Karpas-422 (cell line): ENCODE measurements at regions not wholly inside any gene's neighbourhood (a gene's known extent, or its start where the extent isn't known, plus 50 kb on each side); places are given as distances from the start of the nearest gene placed in this dataset.
"Not testable (repeated sequence)": the region's sequence is repeated elsewhere in the genome, so short reads cannot be mapped to it uniquely, and the experiment has no call there.

Experiments used
- DNase-seq: peaks from one replicate; pipeline ENCODE4 v3.0.0-alpha.2; 2015
- H2AFZ ChIP-seq: fragments of 200-600 bp; sonication (generic); 2 replicates; pipeline ENCODE4 v1.6.1; 2014; ENCODE audit warnings: antibody characterized with exemption, low read length, mixed read lengths
- H3K27ac ChIP-seq: fragments of 200-600 bp; sonication (generic); 2 replicates; pipeline ENCODE4 v1.5.1; 2014; ENCODE audit warnings: mild to moderate bottlenecking, low read length, moderate library complexity
- H3K27me3 ChIP-seq: fragments of 200-600 bp; sonication (generic); 2 replicates; pipeline ENCODE4 v1.6.1; 2014; ENCODE audit warnings: low read length, mixed read lengths
- H3K36me3 ChIP-seq: fragments of 200-600 bp; sonication (generic); 2 replicates; pipeline ENCODE4 v1.6.1; 2014; ENCODE audit warnings: low read length, mixed read lengths; ENCODE audit not compliant: insufficient read depth
- H3K4me1 ChIP-seq: fragments of 200-600 bp; sonication (generic); 2 replicates; pipeline ENCODE4 v1.6.1; 2014; ENCODE audit warnings: mild to moderate bottlenecking, low read length, mixed read lengths
- H3K4me2 ChIP-seq: fragments of 200-600 bp; sonication (generic); 2 replicates; pipeline ENCODE4 v1.6.1; 2014; ENCODE audit warnings: low read length, low read depth, mild to moderate bottlenecking; ENCODE audit not compliant: poor library complexity, severe bottlenecking
- H3K4me3 ChIP-seq: fragments of 200-600 bp; sonication (generic); 2 replicates; pipeline ENCODE4 v1.5.1; 2014; ENCODE audit warnings: mild to moderate bottlenecking, antibody characterized with exemption, low read length, mixed read lengths
- H3K79me2 ChIP-seq: fragments of 200-600 bp; sonication (generic); 2 replicates; pipeline ENCODE4 v1.6.1; 2014; ENCODE audit warnings: mild to moderate bottlenecking, low read length, mixed read lengths
- H3K9ac ChIP-seq: fragments of 200-600 bp; sonication (generic); 2 replicates; pipeline ENCODE4 v1.6.0; 2014; ENCODE audit warnings: low read length
- H3K9me2 ChIP-seq: fragments of 200-600 bp; sonication (generic), shearing (Covaris generic); replicated peaks from 2 replicates; pipeline ENCODE4 v1.6.0; 2014; ENCODE audit warnings: mild to moderate bottlenecking, low read length, moderate library complexity; ENCODE audit not compliant: insufficient read depth
- H3K9me3 ChIP-seq: fragments of 300-700, 200-600 bp; sonication (generic); 2 replicates; pipeline ENCODE4 v1.6.1; 2014; ENCODE audit warnings: low read length, mixed read lengths
- H4K20me1 ChIP-seq: fragments of 200-600 bp; sonication (generic); 2 replicates; pipeline ENCODE4 v1.6.1; 2014; ENCODE audit warnings: mild to moderate bottlenecking, antibody characterized with exemption, low read length, low read depth; ENCODE audit not compliant: insufficient read depth

DNA sequence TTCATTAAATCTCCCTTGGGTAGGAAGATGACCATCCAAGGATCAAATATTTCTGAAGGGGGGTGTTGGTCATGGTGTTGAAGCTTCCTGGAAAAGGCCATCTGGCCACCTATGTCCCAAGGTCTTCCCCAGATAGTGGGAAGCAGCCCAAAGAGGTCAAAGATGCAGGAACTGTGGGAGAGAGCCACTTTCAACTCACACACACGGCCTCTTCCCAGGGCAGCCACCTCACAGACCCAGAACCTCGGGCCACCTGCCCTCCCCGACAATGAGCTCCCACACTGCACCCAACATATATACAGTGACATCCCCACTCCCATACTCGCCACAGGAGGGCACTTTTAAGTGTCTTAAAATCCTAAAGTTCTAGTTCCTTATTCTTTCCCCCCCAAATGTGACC, 164.5 kb upstream of the ETV3 start:
- H3K4me2 ChIP-seq = no peak overlapping the region
- no peaks in the 10 kb centered on the region for H3K4me1 ChIP-seq
- no peak overlapping the region for H3K27ac ChIP-seq

DNA sequence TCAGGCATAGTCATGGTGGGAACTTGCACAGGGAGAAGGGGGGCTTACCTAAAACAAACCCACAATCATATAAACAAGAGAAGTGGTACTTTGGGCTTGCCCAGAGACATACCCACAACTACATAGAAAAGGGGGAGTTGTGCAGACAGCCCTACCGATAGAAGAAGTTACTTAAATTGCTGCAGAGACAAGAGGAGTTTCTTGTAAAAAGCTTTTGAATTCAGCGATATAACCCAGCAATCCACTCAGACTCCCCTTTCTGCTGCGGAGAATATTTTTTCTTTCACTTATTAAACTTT, 164.0 kb upstream of the ETV3 start:
- no peaks in the 10 kb centered on the region for H3K4me1 ChIP-seq
- no peaks in the 10 kb centered on the region for H3K9me2 ChIP-seq
- H3K27ac ChIP-seq = no peak overlapping the region
- no peaks in the 10 kb centered on the region for H4K20me1 ChIP-seq
- no peak overlapping the region for H3K9ac ChIP-seq
- H2AFZ ChIP-seq = no peak overlapping the region
- no peaks in the 10 kb centered on the region for H3K27me3 ChIP-seq
- H3K4me2 ChIP-seq = no peak overlapping the region
- no peaks in the 10 kb centered on the region for H3K9me3 ChIP-seq
- no peak for DNase-seq
- H3K4me3 ChIP-seq = no peak overlapping the region
- H3K36me3 ChIP-seq = no peaks in the 10 kb centered on the region
- no peaks in the 10 kb centered on the region for H3K79me2 ChIP-seq

More for the DNA sequence above, 164.5 kb upstream of the ETV3 start:
- no peaks in the 10 kb centered on the region for H3K79me2 ChIP-seq
- no peak overlapping the region for H3K9ac ChIP-seq
- H4K20me1 ChIP-seq = no peaks in the 10 kb centered on the region
- H2AFZ ChIP-seq = no peak overlapping the region
- H3K9me2 ChIP-seq = no peaks in the 10 kb centered on the region
- no peak for DNase-seq
- H3K36me3 ChIP-seq = no peaks in the 10 kb centered on the region
- no peaks in the 10 kb centered on the region for H3K27me3 ChIP-seq
- no peak overlapping the region for H3K4me3 ChIP-seq
- no peaks in the 10 kb centered on the region for H3K9me3 ChIP-seq

GRCh38 chr1:157301477-157302198, 163.4 kb upstream of the ETV3 start:
- Histone ChIP-seq H3K9me3 (no peaks in the 10 kb centered on the region), H3K4me2 (no peak overlapping the region), H2AFZ (no peak overlapping the region), H3K27me3 (no peaks in the 10 kb centered on the region), H3K79me2 (no peaks in the 10 kb centered on the region), H3K36me3 (no peaks in the 10 kb centered on the region), H3K4me1 (no peaks in the 10 kb centered on the region), H3K4me3 (no peak overlapping the region), H3K9ac (no peak overlapping the region), H3K9me2 (no peaks in the 10 kb centered on the region), H3K27ac (no peak overlapping the region), H4K20me1 (no peaks in the 10 kb centered on the region)
- no peak for DNase-seq

DNA sequence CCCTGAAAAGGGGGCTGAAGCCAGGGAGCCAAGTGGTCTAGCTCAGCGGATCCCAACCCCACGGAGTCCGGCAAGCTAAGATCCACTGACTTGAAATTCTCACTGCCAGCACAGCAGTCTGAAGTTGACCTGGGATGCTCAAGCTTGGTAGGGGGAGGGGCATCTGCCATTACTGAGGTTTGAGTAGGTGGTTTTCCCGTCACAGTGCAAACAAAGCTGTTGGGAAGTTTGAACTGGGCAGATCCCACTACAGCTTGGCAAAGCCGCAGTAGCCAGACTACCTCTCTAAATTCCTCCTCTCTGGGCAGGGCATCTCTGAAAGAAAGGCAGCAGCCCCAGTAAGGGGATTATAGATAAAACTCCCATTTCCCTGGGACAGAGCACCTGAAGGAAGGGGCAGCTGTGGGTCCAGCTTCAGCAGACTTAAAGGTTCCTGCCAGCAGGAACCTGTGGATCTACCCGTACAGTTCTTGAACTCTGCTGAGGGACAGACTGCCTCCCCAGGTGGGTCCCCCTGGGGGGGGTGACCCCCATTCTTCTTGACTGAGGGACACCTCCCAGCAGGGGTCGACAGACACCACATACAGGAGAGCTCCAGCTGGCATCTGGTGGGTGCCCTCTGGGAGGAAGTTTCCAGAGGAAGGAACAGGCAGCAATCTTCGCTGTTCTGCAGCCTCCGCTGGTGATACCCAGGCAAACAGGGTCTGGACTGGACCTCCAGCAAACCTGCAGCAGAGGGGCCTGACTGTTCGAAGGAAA, 156.4 kb upstream of the ETV3 start:
- not testable (repeated sequence) for H3K27ac ChIP-seq, H3K4me3 ChIP-seq, H3K79me2 ChIP-seq, H3K36me3 ChIP-seq, H4K20me1 ChIP-seq, H3K4me2 ChIP-seq, H3K9ac ChIP-seq, H3K9me3 ChIP-seq, H2AFZ ChIP-seq, H3K27me3 ChIP-seq, DNase-seq, H3K4me1 ChIP-seq, H3K9me2 ChIP-seq

DNA sequence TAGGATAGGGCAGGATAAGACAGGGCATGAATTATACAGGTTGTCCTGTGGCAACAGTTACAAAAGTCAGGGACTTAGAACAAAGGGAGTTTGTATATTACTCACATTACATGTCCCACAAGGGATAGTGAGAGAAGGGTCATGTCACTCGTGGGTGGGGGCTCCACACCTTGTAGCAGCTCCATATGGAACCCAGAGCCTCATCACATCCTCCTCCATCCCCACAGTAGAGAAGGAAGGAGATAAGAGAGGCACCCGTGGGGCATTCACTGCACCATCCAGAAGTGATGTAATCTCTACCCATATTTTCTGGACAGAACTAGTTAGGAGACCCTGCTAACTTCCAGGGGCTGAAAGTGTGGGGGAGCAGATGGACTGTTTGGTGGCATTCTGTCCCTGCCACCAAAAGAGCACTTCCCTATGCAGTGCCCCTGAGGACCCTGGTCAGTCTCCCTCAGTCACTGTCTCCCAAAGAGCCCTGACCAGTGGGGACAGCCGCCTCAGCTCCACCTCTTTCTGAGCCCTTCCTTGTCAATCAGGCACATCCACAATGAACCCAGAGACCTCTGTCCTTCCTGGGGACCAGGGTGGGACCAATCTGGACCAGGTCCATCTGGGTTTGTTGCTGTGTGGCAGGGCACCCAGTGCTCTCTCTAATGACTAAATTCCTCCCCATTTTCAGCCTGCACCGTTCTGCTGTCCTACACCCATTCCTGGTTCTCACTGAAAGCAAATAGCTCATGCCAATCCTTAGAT, 154.8 kb upstream of the ETV3 start:
- Histone ChIP-seq H4K20me1 (no peaks in the 10 kb centered on the region), H3K27me3 (no peaks in the 10 kb centered on the region), H3K27ac (no peak overlapping the region), H3K36me3 (no peaks in the 10 kb centered on the region), H3K9me3 (no peaks in the 10 kb centered on the region), H3K9ac (no peak overlapping the region), H2AFZ (no peak overlapping the region), H3K4me1 (no peaks in the 10 kb centered on the region), H3K9me2 (no peaks in the 10 kb centered on the region), H3K4me2 (no peak overlapping the region), H3K4me3 (no peak overlapping the region), H3K79me2 (no peaks in the 10 kb centered on the region)
- DNase-seq = no peak

- Histone ChIP-seq H3K27ac (no peak overlapping the region), H2AFZ (no peak overlapping the region), H3K36me3 (no peaks in the 10 kb centered on the region), H3K9ac (no peak overlapping the region), H3K4me3 (no peak overlapping the region), H3K4me1 (no peaks in the 10 kb centered on the region), H3K27me3 (no peaks in the 10 kb centered on the region), H3K79me2 (no peaks in the 10 kb centered on the region), H4K20me1 (no peaks in the 10 kb centered on the region), H3K4me2 (no peak overlapping the region), H3K9me3 (no peaks in the 10 kb centered on the region), H3K9me2 (no peaks in the 10 kb centered on the region)
- DNase-seq = no peak
These were observed 154.1 kb upstream of the ETV3 start for GRCh38 chr1:157292302-157292701.

DNA sequence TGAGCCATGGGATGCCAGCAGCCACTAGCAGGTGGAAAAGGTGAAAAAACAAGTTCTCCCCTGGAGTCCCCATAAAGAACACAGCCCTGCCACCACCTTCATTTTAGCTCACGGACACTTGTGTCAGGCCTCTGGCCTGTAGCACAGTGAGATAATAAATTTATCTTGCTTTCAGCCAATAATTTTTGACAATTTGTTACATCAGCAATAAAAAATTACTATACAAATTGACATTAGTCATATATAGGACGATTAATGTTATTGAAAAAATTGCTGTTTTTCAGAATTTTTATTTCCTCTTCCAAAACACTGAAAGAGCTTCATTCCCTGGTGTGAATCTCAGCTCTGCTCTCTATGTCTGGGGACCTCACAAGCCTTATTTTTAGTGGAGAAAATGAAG, 152.9 kb upstream of the ETV3 start:
- Histone ChIP-seq H3K36me3 (no peaks in the 10 kb centered on the region), H3K4me1 (no peaks in the 10 kb centered on the region), H2AFZ (no peak overlapping the region), H3K9me2 (no peaks in the 10 kb centered on the region), H3K9ac (no peak overlapping the region), H3K79me2 (no peaks in the 10 kb centered on the region), H3K27me3 (no peaks in the 10 kb centered on the region), H3K27ac (no peak overlapping the region), H3K9me3 (no peaks in the 10 kb centered on the region), H3K4me2 (no peak overlapping the region), H4K20me1 (no peaks in the 10 kb centered on the region), H3K4me3 (no peak overlapping the region)
- DNase-seq = no peak

- Histone ChIP-seq H3K79me2 (no peaks in the 10 kb centered on the region), H3K27ac (no peak overlapping the region), H3K9ac (no peak overlapping the region), H3K9me3 (no peaks in the 10 kb centered on the region), H3K4me1 (no peaks in the 10 kb centered on the region), H3K9me2 (no peaks in the 10 kb centered on the region), H4K20me1 (no peaks in the 10 kb centered on the region), H3K4me3 (no peak overlapping the region), H2AFZ (no peak overlapping the region), H3K4me2 (no peak overlapping the region), H3K36me3 (no peaks in the 10 kb centered on the region), H3K27me3 (no peaks in the 10 kb centered on the region)
- DNase-seq = no peak
These were observed 151.4 kb upstream of the ETV3 start for GRCh38 chr1:157289424-157290105.
